ENCODE measurements at regions not wholly inside any gene's neighbourhood (a gene's known extent, or its start where the extent isn't known, plus 50 kb on each side); places are given as distances from the start of the nearest gene placed in this dataset.

DNA sequence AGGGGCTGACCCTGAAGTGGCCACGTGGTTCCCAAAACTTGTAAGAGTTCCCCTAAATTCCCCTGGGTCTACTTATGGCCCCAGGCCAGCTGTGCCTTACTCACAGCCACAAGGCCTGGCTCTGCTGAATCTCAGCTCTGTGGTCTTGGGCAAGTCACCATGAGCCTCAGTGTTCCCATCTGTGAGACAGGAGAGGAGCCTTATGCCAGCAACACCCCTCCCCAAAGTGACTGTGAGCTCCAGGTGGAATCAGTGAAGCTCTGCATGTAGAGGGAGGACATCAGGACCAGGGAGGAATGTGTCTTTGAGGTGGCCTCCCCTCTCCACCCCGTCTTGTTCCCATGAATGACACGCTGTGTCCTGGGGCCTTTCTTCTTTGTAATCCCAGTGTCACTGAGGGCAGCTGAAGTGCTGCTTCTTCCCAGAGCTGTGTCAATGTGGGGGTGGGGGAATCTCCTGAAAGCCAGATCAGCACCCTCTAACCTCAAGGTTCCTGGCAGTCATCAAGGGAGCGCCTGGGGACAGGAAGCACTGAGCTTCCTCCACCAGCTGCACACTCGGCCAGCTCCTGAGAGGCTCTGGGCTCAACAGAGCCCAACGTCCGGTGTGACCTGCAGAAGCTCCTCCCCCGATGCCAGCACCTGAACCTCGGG lies 258.9 kb downstream of the UACA start:
- DNase-seq, result no peak

DNA sequence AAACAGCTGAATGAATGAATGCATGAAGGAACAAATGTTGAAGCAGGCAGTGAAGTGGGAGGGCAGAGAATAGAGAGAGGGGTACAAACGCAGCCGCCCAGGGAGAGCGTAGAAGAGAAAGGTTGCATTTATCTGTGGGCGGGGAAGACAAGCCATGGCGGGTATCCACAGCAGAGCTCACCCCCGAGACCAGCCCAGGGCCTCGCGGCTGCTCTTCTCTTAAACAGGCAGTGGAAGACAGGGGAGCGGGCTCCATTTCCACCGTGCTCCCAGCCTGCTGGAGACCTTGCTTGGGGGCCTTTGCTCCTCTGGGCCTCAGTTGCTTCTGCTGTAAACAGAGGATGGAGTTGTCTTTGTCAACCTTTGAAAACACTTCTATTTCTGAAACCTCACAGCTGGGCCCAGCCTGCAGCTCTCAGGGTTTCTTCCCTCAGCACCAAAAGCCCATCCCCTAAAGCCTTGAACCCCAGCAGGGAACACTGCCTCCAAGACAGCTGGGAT lies 259.5 kb downstream of the UACA start:
- DNase-seq, result no peak

DNA sequence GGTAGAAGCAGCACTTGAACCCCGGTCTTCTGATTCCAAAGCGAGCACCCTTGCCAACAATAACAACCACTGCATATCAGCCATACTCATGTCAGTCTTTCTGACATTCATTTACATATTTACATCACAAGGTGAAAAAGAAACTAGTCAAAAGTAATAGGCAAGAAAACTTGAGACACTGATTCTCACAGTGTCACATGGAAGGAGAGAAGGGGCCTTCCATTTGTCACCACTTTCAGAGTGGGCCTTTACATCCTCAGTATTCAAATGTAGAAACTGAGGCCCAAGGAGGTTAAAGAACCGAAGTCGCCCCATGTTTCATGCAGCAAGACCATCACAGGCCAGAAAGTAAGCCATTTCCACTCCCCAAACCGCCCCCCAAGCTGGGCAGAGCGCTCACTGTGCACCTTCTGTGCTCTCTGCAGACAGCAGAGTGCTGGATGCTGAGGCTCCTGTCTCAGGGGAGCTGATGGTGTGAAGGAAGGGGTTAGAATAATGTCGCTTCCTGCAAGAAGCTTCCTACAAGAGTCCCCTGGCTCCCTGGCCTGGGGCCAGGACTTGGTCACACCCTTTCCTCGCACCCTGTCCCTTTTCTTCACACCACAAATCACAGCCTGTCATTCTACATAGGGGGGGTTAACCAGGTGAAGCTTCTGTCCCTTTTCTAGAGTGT lies 260.1 kb downstream of the UACA start:
- DNase-seq, result no peak

DNA sequence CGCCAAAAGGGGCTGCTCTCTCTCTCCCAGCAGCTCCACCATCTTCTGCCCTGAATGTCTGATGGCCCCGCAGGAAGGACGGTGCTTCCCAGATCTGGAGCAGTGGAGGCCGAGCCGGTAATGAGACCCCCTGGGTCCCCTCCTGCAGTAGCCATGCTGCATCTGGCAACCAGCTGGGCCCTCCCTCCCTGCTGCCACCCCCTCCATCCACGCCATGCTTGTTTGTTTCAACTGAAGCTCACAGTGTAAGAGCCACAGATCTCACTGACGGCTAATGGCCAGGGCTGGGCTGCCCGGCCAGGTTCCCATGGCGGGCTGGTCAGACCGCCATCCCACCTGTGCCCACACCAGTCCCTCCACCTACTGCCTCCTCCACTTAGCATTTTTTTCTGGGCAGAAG lies 260.8 kb downstream of the UACA start:
- DNase-seq, result no peak

DNA sequence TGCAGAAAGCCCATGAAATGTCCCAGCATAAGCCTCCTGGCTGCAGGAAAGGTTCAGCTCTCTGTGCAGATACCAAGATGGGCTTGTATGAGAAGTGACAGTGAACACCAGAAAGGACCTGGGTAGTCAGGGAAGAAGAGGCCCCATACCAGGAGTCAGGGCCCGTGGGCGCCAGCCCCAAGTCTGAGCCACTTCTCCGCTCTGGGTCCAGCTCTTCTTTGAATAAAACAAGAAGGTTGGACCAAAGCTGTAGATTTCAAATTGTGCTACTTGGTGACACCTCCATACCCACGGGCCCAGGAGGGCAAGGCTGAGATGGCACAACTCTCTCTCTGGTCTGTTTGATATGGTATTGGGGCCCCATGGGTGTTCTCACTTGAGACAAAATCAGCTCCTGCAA lies 261.5 kb downstream of the UACA start:
- DNase-seq, result no peak

DNA sequence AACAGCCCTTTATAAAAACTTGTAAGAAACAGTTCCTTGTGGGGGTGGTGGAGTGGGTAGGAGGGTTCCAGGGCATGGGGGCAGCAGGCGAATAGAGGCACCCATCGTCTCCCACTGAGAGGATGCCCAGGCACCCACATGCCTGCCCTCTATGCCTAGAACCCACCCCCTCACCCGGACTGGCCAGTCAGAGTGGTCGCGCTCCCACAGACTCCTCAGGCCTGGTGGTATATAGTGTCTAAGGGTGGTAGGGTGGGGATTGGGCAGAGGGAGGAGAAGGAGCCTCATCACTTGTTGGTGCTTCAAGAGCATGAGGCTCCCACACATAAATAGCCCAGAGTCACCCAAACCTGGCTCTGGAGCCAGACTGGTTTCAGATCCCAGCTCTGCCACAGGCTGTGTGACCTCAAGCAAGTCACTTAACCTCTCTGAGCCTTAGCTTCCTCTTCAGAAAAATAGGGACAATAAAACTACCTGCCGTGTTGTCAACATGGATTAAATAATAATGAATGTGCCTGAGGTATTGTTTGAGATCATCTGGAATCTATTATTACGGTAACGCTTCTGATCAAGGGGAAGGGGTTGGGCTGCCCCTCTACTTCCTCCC lies 262.1 kb downstream of the UACA start:
- DNase-seq, result no peak

DNA sequence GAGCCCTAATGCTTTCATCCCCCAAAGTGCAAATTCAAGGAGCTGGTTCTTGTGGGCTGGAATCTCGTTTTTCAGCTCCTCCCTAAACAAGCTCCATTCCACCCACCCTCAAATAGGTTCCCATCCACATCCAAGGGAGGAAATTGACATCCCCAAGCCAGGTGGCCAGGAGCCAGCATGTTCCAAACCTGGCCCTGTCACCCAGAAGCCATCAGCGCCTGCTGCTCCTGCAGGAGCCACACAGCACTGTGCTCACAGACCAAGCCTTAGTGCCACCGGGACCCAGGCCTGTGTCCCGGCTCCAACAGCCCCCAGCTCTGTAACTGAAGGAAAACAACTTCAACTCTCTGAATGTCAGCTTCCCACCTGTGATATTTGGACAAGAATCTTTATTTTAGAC lies 263.6 kb downstream of the UACA start:
- DNase-seq, result no peak

DNA sequence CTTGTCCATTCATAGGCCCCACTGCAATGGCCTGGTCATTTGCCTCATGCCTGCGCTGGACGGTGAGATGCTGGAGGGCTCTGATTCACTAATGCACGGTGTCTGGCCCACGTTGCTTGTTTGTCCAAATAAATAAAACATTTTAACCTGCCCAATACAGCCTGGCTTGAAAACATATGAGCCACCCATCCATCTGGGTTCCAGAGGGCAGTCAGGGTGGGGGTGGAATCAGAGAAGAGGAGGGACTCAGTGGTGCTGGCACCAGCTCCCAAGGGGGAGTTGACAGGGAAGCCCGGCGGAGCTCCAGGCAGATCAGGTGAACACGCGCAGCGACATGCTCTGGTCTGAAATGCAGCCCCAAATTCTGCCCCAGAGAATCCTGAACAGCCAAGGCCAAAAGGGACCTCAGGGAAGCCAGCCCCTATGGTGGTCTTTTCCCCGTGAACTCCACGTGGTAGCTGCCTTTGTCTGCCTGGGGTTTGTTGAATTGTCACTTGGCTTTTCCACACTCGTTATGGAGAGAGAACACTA lies 265.2 kb downstream of the UACA start:
- no peak for DNase-seq

DNA sequence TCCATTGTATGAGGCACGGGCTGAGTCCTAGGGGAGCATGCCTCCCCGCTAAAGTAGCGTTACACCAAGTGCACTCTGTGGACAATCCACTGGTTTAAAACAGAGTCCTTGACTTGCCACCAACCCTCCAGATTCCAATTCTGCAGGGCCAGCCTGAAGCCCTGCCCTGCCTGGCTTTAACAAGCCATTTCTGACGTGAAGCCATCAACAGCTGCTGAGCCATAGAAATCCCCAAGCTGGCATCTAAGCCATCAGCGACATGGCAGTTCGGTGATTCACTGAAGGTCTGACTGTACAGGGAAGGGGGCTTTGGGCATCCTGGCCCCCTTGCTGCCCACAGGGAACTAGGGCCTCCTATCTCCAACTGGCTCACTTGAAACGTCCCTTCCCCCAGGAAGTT lies 265.7 kb downstream of the UACA start:
- no peak for DNase-seq

DNA sequence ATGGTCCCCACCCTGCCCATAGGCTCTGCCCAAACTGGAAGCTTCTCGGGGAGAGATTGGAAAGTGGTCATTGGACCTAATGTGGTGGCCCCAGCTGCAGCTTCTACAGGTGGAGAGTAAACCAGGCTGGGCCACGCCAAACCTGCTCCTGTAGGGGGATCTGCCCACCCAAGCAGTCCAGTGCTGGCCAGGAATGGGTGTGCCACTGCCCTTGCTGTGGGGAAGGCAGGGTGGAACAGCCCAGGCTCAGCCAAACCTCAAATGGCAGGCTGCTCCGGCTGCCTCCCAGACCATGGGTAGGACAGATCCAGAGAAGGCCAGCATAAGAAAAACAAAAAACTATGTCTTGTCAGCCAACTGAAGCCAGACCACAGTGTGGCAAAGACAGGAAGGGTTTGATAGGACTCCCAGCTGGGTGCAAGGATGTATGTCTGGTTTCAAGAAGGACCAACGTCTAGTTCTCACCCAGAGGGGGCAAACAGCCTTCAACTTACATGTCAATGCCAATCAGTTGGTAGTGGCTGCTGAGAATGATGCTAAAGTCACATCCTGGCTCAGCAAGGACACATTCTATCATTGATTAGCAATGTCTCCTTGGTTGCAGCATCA lies 267.3 kb downstream of the UACA start:
- no peak for DNase-seq

DNA sequence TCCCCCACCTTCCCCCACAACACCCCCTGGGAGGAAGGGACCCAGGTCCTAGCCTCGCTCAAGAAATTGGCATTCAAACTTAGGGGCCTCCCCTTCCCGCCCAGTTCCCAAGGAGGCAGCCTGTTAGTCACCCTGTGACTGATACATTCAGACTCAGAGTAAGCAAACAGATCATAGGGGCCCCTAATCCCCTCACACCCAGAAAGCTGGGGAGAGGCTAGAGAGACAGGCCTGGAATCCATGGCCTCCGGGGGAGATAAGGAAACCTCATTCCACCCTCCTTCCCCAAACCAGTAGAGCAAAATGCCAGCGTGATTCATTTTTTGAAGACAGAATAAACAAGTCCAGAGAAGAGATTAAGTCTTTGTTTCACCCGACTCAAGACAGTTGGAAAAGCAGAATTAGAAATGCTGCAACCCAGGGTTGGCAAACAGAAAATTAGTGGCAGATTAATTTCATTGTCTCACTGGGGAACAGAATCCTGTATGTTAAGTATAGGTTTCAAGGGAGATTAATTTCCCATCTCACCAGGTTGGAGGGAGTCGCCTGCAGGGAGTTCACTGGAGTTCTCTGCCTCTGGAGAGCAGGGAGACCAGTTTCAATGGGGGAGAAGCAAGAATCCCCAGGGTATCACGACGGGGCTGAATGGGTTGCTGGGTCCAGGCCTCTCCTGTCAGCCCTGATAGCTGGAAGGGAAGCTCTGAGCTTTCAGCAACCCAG lies 268.3 kb downstream of the UACA start:
- DNase-seq, result no peak

DNA sequence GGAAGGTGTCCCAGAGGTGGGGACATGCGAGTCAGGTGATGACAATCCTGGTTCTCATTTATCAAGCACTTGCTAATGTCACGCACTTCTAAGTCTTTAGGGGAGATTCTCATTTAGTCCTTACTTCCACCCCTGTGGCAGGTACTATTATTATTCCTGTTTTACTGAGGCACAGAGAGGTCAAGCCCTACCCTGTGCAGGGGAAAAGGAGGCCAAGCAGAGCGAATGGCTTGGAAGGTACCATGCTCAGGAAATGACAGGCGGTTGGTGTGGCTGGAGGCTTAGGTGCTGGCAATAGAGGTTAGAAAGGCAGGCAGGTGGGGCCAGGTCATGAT lies 268.9 kb downstream of the UACA start:
- no peak for DNase-seq

DNA sequence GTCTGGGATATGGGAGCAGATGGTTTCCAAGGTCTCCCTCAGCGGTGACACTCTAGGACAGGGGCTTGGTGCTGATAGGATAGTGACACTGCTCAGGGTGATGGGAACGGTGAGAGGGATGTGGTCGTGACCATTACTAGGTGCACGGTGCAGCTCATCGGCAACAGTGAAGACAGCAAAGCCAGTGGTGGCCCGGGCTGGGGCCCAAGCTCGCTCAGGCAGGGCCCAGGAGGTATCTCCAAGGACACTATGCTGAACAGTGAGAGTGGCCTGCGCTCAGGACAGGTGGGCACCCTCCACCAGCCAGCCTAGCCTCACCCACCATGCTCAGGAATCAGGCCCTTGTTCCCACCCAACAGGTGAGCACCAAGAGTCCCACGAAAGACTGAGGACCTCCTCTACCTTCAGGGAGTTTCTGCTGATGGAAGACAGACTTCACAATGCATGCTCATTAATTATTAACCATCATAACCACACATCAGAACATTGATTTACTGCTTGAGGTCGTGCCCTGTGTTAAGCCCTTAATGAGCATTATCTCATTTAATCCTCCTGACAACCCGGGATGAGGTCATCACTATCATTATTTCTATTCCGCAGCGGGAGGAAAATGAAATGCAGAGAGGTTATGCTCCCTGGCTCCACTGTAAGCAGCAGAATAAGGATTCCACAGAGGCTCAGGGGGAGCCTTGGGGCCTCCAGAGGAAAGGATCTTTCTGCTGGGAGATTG lies 269.4 kb downstream of the UACA start:
- no peak for DNase-seq

DNA sequence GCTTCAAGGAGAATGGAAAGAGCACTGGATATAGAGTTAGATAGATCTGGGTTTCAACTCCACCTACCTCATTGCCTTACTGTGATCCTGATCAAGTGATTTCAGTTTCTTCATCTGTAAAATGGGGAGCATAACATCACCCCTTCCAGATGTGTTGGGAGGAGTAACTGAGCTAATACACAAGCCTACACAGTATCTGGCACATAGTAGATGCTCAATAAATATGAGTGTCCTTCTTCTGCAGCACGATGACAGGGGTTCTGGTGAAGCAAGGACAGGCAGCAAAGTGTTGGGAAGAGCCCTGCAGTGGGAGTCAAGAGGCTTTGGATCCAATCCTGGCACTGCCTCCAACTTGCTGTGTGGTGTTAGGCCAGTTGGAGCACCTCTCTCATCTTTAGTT lies 270.0 kb downstream of the UACA start:
- no peak for DNase-seq

DNA sequence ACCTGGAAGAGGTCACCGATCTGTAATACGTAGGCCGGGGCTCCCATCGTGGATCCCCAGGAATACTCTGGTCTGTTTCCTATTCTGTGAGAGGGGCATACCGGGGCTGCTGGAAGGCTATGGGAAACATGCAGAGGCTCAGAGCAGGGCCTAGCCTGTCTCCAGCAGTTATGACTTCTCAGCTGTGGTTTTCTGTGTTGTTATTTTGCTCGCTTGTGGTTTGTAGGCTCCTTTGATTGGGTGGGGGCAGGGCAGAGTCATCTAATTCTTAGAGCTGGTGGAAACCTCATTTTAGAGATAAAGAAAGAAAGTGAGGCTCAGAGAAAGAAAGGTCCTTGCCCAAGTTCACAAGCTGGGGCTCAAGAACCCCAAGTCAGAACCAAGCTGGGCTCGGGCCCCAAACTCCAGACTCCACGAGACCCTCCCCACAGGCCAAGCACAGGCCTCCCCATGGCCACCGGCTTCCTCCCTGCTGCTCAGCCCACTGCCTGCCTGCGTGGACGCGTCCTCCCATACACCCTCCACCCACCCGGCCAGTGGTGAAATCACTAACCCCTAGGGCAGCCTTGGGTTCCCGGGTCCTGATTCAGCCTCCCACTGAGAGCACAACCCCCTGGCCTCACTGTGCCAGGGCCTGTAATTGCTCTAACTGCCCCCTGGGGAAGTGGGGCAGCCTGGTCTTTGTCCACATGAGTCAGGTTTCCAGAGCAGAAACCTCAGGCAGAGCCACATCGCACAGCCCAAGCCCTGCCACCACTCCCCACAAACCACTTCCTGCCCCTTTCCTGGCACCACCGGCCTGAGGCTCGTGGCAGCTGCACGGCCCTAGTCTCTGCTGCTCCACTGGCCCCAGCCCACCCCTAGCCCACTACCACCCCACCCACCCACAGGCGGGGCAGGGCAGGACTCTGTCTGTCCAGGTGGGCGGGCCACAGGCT lies 270.8 kb downstream of the UACA start:
- no peak for DNase-seq

DNA sequence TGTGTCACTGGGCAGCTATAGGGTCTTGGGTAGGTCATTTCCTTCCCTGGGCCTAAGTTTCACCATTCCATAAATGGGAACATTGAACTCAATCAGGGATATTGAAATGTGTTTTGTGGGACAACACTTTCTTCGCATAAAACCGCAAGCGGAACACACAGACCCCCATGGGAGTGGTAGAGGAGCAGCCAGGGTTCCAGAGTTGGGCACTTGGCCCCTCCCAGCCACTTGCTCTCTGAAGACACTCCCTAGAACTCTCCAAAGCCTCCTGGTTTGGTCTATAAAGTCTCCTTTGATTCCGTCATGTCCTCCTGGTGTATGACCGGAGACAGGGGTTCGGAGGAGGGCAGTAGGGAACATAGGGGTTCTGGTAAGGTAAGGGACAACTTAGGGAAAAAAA lies 271.7 kb downstream of the UACA start:
- no peak for DNase-seq

DNA sequence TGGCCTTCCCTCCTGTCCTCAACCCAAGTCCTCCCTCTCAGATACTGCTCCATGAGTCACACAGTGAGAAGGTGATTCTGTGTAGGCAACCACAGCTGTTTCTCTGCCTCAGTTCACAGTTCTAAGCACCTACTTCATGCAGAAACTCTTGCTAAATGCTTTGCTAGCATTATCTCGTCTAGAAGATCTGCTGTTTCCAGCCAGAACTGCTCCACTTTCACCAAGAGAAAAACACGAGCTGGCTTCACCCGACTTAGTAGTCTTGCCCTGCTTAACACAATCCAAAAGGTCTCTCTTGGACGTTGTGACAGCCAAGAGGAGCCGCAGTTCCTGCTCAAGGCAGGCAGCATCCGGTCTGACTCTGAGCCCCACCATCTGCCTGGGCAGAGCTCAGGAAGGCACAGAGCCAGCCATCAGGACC lies 272.1 kb downstream of the UACA start:
- no peak for DNase-seq

DNA sequence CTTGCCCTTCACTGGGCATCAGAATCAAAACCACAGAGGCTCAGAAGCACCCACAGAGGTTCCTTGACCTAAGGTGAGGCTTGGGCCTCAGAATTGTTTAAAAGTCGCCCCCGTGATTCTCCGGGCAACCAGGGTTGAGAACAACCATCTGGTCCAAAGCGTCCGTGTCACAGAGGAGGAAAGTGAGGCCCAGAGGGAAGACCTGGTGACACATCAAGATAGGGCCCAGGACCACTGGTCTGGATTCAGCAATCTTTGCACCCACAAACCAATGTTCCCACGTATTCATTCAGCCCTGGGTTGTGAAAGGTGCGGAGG lies 272.6 kb downstream of the UACA start:
- no peak for DNase-seq

DNA sequence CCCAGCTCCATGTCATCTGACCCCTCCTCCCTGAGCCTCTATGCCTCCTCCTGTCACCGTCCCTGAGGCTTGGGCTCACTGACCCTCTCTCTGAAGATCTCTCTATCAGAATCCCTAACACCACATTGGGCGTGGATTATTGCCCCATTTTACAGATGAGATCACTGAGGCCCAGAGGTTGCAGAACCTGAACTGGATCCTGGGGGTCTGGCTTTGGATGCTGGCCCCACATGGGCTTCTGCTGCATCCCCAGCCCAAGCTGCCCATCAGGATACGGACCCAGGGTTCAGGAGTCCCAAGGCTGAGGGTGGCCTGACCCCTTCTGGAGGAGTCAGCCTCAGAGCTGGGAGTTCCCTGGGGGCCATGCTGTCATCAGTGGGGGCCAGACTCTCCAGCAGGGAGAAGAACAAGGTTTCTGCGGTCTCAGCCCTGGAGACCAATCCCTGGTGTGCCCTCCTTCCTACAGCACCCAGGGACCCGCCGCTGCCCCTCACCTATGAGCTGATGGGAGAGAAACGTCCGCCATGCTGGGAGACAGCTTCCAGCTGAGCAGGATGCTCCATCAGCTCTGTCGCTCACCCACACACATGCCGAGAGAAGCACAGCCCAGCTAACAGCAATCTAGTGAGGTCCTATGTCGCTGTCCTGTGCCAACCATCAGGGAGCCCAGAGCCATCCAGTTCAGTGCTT lies 273.1 kb downstream of the UACA start:
- no peak for DNase-seq

DNA sequence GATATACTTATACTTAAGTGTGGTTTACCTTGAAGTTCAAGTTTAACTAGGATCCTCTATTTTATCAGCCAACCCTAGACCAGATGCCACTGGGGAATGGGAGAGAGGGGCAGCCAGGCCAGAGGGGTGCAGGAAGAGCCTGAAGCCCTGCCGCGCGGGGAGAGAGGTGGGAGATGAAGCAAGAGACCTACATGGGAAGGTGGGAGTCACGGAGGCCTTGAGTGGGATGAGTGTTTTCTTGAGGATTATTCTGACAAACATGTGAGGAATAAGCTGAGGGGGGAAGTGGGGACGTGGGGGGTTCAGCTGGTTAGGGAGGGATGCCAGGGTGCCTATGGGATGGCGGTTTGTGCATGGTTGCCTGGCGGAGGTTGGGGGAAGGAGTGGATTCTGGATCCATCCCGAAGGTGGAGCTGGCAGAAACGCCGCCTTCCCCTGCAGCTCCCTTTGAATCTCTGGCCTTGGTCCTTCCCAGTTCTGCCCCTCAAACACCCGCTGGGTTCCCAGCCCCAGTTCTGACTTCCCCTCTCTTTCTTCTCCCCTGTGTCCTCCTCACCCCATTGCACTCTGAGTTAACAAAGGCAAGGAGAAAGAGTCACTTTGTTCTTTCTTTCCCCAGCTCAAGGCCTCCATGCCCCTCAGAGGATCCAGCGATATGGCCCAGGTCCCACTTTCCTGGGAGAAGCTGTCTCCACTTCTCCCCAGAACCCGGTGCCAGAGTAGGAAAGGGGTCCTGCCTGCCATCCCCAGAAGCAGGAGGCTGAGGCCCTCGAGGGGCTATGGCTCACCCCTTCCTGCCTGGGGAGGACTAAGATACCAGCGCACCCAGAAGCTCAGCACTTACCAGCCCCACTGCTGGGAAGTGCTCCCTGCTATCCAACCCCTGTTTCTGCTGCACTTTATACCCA lies 274.2 kb downstream of the UACA start:
- no peak for DNase-seq

Measured in NCI-H2081 treated with DMSO at 0.1 percent for 48 hours (cell line).